GM21367 (cell line): ENCODE measurements at regions not wholly inside any gene's neighbourhood (a gene's known extent, or its start where the extent isn't known, plus 50 kb on each side); places are given as distances from the start of the nearest gene placed in this dataset.

Source experiments
- ATAC-seq: cut with Tn5 transposase; IDR thresholded peaks from one replicate; pipeline ENCODE4 v1.9.1; 2021; ENCODE audit not compliant: unreplicated experiment

- no peak for ATAC-seq
Measured at GRCh38 chr5:105803431-105803830, 1867.3 kb downstream of the EFNA5 start.

- no peak for ATAC-seq
Measured at GRCh38 chr5:105794578-105794977, 1876.2 kb downstream of the EFNA5 start.

- no peak for ATAC-seq
Measured at GRCh38 chr5:105789246-105789645, 1881.5 kb downstream of the EFNA5 start.

GRCh38 chr5:105783811-105784210 lies 1886.9 kb downstream of the EFNA5 start:
- no peak for ATAC-seq

- ATAC-seq, result no peak
Measured at GRCh38 chr5:105782501-105782900, 1888.2 kb downstream of the EFNA5 start.

- ATAC-seq, result no peak
Measured at GRCh38 chr5:105773241-105773640, 1897.5 kb downstream of the EFNA5 start.

- ATAC-seq, result no peak
Measured at GRCh38 chr5:105767267-105767666, 1903.5 kb downstream of the EFNA5 start.

- no peak for ATAC-seq
Measured at GRCh38 chr5:105762728-105763127, 1908.0 kb downstream of the EFNA5 start.

GRCh38 chr5:105754056-105754455 lies 1916.7 kb downstream of the EFNA5 start:
- no peak for ATAC-seq

- no peak for ATAC-seq
Measured at GRCh38 chr5:105752801-105753200, 1917.9 kb downstream of the EFNA5 start.

- no peak for ATAC-seq
Measured at GRCh38 chr5:105751908-105752307, 1918.8 kb downstream of the EFNA5 start.

GRCh38 chr5:105745111-105745510 lies 1925.6 kb downstream of the EFNA5 start:
- no peak for ATAC-seq

GRCh38 chr5:105740242-105740641 lies 1930.5 kb downstream of the EFNA5 start:
- no peak for ATAC-seq

GRCh38 chr5:105739732-105740131 lies 1931.0 kb downstream of the EFNA5 start:
- ATAC-seq, result no peak

GRCh38 chr5:105735704-105736103 lies 1935.0 kb downstream of the EFNA5 start:
- no peak for ATAC-seq

- no peak for ATAC-seq
Measured at GRCh38 chr5:105730982-105731381, 1939.8 kb downstream of the EFNA5 start.

GRCh38 chr5:105726093-105726492 lies 1944.6 kb downstream of the EFNA5 start:
- no peak for ATAC-seq

- ATAC-seq, result no peak
Measured at GRCh38 chr5:105708442-105708841, 1962.3 kb downstream of the EFNA5 start.

GRCh38 chr5:105702323-105702722 lies 1968.4 kb downstream of the EFNA5 start:
- ATAC-seq, result no peak

GRCh38 chr5:105696440-105696839 lies 1974.3 kb downstream of the EFNA5 start:
- no peak for ATAC-seq

- ATAC-seq, result no peak
Measured at GRCh38 chr5:105695941-105696340, 1974.8 kb downstream of the EFNA5 start.

- no peak for ATAC-seq
Measured at GRCh38 chr5:105689596-105689995, 1981.1 kb downstream of the EFNA5 start.

GRCh38 chr5:105688227-105688792 lies 1982.4 kb downstream of the EFNA5 start:
- no peak for ATAC-seq
